Stomach smooth muscle (tissue), 2 donors: ENCODE measurements at regions not wholly inside any gene's neighbourhood (a gene's known extent, or its start where the extent isn't known, plus 50 kb on each side); places are given as distances from the start of the nearest gene placed in this dataset.
"Not testable (repeated sequence)": the region's sequence is repeated elsewhere in the genome, so short reads cannot be mapped to it uniquely, and the experiment has no call there.

Source experiments
- H3K27ac ChIP-seq: one replicate; pipeline ENCODE4 v1.7.0; 2013; ENCODE audit warnings: mild to moderate bottlenecking, low read length, inconsistent platforms
- H3K27me3 ChIP-seq, 2 donors: one replicate each; pipeline ENCODE4 v1.7.0; 2013; ENCODE audit warnings: low read length in 2 of 2; ENCODE audit not compliant: insufficient read depth in 2 of 2, control insufficient read depth in 1 of 2
- H3K36me3 ChIP-seq, 2 donors: one replicate each; pipeline ENCODE4 v1.7.0; 2013; ENCODE audit warnings: low read length in 2 of 2; ENCODE audit not compliant: control insufficient read depth in 2 of 2, insufficient read depth in 2 of 2
- H3K4me1 ChIP-seq: one replicate; pipeline ENCODE4 v1.7.0; 2013; ENCODE audit warnings: low read length; ENCODE audit not compliant: control insufficient read depth, insufficient read depth
- H3K4me3 ChIP-seq, 2 donors: one replicate each; pipeline ENCODE4 v1.7.0; 2013; ENCODE audit warnings: low read length in 2 of 2
- H3K9ac ChIP-seq, 2 donors: one replicate each; pipeline ENCODE4 v1.7.0; 2013; ENCODE audit warnings: low read length in 2 of 2, mild to moderate bottlenecking in 1 of 2
- H3K9me3 ChIP-seq, 2 donors: one replicate each; pipeline ENCODE4 v1.7.0; 2013; ENCODE audit warnings: low read length in 2 of 2; ENCODE audit not compliant: control insufficient read depth in 2 of 2
- donor health status: healthy.
- donor health status: Pancreatic carcinoma.

GRCh38 chr2:111367871-111368270, 247.2 kb downstream of the BCL2L11 start:
- not testable (repeated sequence) for H3K36me3 ChIP-seq, H3K27ac ChIP-seq, H3K9me3 ChIP-seq, H3K4me3 ChIP-seq, H3K9ac ChIP-seq, H3K4me1 ChIP-seq, H3K27me3 ChIP-seq

- H3K36me3 ChIP-seq, H3K4me1 ChIP-seq, H3K27ac ChIP-seq, H3K27me3 ChIP-seq, H3K9me3 ChIP-seq, H3K4me3 ChIP-seq, H3K9ac ChIP-seq: not testable (repeated sequence)
Measured at GRCh38 chr2:111368288-111368687, 247.6 kb downstream of the BCL2L11 start.

- H3K4me3 ChIP-seq, H3K9me3 ChIP-seq, H3K27ac ChIP-seq, H3K36me3 ChIP-seq, H3K9ac ChIP-seq, H3K27me3 ChIP-seq, H3K4me1 ChIP-seq: not testable (repeated sequence)
Measured at GRCh38 chr2:111373060-111373459, 252.3 kb downstream of the BCL2L11 start.

- not testable (repeated sequence) for H3K9me3 ChIP-seq, H3K27me3 ChIP-seq, H3K36me3 ChIP-seq, H3K27ac ChIP-seq, H3K9ac ChIP-seq, H3K4me1 ChIP-seq, H3K4me3 ChIP-seq
Measured at GRCh38 chr2:111373989-111374388, 253.3 kb downstream of the BCL2L11 start.

GRCh38 chr2:111374734-111375133, 254.0 kb downstream of the BCL2L11 start:
- not testable (repeated sequence) for H3K9me3 ChIP-seq, H3K27ac ChIP-seq, H3K4me1 ChIP-seq, H3K9ac ChIP-seq, H3K36me3 ChIP-seq, H3K27me3 ChIP-seq, H3K4me3 ChIP-seq

DNA sequence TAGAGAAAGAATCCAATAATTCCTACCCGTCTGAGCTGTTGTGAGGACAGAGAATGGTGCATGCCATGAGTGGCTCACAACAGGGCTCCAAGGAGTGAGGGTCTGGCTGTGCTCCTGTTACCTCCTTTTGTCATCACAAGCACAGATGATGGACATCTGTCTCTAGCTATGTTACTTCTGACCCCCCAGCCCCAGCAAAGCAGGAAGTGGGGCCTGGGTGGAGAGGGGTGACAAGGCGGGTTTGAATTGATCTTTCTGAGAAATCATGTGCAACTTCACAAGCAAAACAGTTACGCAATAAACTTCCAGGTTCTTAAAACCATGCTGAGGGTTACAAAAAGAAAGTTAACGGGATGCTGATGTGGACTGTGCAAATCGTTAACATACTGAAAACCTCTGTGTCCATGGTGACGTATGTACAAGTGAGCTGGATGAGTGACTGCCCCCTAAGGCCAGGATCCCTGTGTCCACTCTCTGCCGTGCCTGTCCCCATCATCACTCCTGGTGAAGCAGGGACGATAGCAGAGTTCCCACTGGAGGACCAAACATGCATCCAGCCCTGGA, 254.7 kb downstream of the BCL2L11 start:
- not testable (repeated sequence) for H3K4me1 ChIP-seq

GRCh38 chr2:111376272-111376970, 255.7 kb downstream of the BCL2L11 start:
- not testable (repeated sequence) for H3K9me3 ChIP-seq, H3K4me3 ChIP-seq, H3K27me3 ChIP-seq, H3K27ac ChIP-seq, H3K36me3 ChIP-seq, H3K9ac ChIP-seq, H3K4me1 ChIP-seq

More for the DNA sequence above, 254.7 kb downstream of the BCL2L11 start:
- not testable (repeated sequence) for H3K27ac ChIP-seq, H3K27me3 ChIP-seq, H3K36me3 ChIP-seq, H3K9ac ChIP-seq, H3K9me3 ChIP-seq, H3K4me3 ChIP-seq

GRCh38 chr2:111376971-111377352, 256.2 kb downstream of the BCL2L11 start:
- H3K27me3 ChIP-seq, H3K36me3 ChIP-seq, H3K4me1 ChIP-seq, H3K4me3 ChIP-seq, H3K9ac ChIP-seq, H3K9me3 ChIP-seq, H3K27ac ChIP-seq: not testable (repeated sequence)

- not testable (repeated sequence) for H3K27ac ChIP-seq, H3K4me3 ChIP-seq, H3K27me3 ChIP-seq, H3K9me3 ChIP-seq, H3K4me1 ChIP-seq, H3K9ac ChIP-seq, H3K36me3 ChIP-seq
Measured at GRCh38 chr2:111377386-111377959, 256.8 kb downstream of the BCL2L11 start.

DNA sequence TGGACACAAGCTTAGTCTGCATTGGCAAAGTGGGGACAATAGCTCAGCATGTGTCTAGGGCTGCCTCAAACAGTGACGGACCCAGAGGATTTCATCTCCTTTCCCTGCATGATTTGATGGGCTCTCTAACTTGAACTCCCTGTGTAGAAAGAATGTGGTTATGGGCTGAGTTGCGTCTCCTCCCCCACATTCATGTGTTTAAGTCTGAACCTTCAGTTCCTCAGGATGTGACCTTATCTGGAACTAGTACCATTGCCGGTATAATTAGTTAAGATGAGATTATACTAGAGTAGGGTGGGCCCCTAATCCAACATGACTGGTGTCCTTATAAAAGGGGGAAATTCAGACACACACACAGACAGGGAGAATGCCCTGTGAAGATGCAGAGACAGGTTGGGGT, 257.6 kb downstream of the BCL2L11 start:
- H3K9me3 ChIP-seq, H3K27ac ChIP-seq, H3K36me3 ChIP-seq, H3K4me1 ChIP-seq, H3K27me3 ChIP-seq, H3K9ac ChIP-seq, H3K4me3 ChIP-seq: not testable (repeated sequence)

GRCh38 chr2:111380733-111381439, 260.2 kb downstream of the BCL2L11 start:
- not testable (repeated sequence) for H3K9ac ChIP-seq, H3K27ac ChIP-seq, H3K36me3 ChIP-seq, H3K4me3 ChIP-seq, H3K27me3 ChIP-seq, H3K4me1 ChIP-seq, H3K9me3 ChIP-seq
